ENCODE measurements at regions not wholly inside any gene's neighbourhood (a gene's known extent, or its start where the extent isn't known, plus 50 kb on each side); places are given as distances from the start of the nearest gene placed in this dataset.

DNA sequence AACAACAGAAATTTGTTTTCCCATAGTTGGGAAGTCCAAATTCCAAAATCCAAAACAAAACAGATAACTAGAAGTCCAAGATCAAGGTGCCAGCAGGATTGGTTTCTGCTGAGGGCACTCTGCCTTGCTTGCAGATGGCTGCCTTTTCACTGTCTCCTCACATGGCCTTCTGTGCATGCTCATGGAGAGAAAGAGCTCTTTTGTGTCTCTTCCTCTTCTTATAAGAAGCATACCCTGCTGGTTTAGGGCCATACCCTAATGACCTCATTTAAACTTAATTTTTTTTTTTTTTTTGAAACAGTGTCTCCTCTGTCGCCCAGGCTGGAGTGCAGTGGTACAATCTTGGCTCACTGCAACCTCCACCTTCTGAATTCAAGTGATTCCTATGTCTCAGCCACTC, 1974.1 kb upstream of the PCDH20 start:
- Histone ChIP-seq H3K79me2 (no peaks in the 10 kb centered on the region), H4K20me1 (ENCODE audit: insufficient read depth, poor library complexity, severe bottlenecking) (no peaks in the 10 kb centered on the region), H3K36me3 (replicated peaks; ENCODE audit: insufficient read depth, low read depth) (no peaks in the 10 kb centered on the region), H3K27me3 (no peaks in the 10 kb centered on the region), H3K9me2 (replicated peaks; ENCODE audit: insufficient read depth) (no peaks in the 10 kb centered on the region), H3K4me3 (no peak overlapping the region), H3K4me1 (ENCODE audit: insufficient read depth) (no peaks in the 10 kb centered on the region), H3K9me3 (ENCODE audit: low read depth) (no peaks in the 10 kb centered on the region), H3K4me2 (no peak overlapping the region), H3K27ac (no peak overlapping the region), H2AFZ (no peak overlapping the region)
- WGBS (ENCODE audit: low lambda C conversion rate, missing lambda C conversion rate), result 100% methylated on average over 1 of the region's 1 CpG
- TF ChIP-seq EZH2 (IDR thresholded peaks at IDR 0.05; ENCODE audit: borderline replicate concordance) (no peak), EZH2phosphoT487 (IDR thresholded peaks at IDR 0.05; ENCODE audit: low read depth, severe bottlenecking, unreplicated experiment) (no peak)
- TF ChIP-seq, protein P1, sequence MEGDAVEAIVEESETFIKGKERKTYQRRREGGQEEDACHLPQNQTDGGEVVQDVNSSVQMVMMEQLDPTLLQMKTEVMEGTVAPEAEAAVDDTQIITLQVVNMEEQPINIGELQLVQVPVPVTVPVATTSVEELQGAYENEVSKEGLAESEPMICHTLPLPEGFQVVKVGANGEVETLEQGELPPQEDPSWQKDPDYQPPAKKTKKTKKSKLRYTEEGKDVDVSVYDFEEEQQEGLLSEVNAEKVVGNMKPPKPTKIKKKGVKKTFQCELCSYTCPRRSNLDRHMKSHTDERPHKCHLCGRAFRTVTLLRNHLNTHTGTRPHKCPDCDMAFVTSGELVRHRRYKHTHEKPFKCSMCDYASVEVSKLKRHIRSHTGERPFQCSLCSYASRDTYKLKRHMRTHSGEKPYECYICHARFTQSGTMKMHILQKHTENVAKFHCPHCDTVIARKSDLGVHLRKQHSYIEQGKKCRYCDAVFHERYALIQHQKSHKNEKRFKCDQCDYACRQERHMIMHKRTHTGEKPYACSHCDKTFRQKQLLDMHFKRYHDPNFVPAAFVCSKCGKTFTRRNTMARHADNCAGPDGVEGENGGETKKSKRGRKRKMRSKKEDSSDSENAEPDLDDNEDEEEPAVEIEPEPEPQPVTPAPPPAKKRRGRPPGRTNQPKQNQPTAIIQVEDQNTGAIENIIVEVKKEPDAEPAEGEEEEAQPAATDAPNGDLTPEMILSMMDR (IDR thresholded peaks at IDR 0.05; ENCODE audit: poor library complexity), result no peak
- DNase-seq (ENCODE audit: low spot score), result no peak

DNA sequence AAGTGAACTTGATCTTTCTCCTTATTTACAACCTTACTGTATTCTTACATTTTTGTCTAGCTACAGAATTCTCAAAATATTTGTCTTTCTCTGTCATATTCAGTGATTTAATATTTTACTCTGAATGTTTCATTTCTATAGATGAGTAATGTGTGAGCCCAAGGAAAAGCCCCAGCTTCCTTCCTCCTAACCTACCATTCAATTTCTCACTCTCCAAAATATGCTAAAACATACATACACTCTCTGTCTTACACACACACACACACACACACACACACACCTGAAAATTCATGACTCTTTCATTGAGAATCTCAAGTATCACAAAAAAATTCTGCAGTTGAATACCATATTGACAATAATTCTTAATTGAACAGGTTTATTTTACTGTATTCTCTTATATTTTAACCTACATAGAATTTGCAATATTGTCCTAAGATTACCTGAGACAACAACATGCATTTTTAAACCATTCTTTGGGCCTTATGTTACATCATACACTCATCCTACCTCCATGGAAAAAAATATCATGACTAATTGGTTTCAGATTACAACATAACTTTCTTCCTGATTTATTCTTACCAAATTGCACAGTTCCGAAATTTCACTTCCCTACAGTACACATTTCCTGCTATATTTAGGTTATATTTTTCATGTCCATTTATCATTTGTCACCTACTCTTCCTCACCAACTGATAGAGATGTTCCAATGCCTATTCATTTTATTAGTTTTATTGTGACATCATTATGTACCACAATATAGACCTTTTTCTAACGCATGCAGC, 1965.6 kb upstream of the PCDH20 start:
- H3K9me2 ChIP-seq (replicated peaks; ENCODE audit: insufficient read depth), result no peaks in the 10 kb centered on the region
- H3K4me3 ChIP-seq, result no peak overlapping the region
- no peaks in the 10 kb centered on the region for H3K79me2 ChIP-seq
- TF ChIP-seq EZH2phosphoT487 (IDR thresholded peaks at IDR 0.05; ENCODE audit: low read depth, severe bottlenecking, unreplicated experiment) (no peak), EZH2 (IDR thresholded peaks at IDR 0.05; ENCODE audit: borderline replicate concordance) (no peak)
- TF ChIP-seq, protein P1 (IDR thresholded peaks at IDR 0.05; ENCODE audit: poor library complexity), result no peak
- WGBS (ENCODE audit: low lambda C conversion rate, missing lambda C conversion rate), result 91% methylated on average over 2 of the region's 2 CpGs
- H3K27me3 ChIP-seq, result no peaks in the 10 kb centered on the region
- no peaks in the 10 kb centered on the region for H3K4me1 ChIP-seq (ENCODE audit: insufficient read depth)
- H3K27ac ChIP-seq, result no peak overlapping the region
- DNase-seq (ENCODE audit: low spot score), result no peak
- no peaks in the 10 kb centered on the region for H3K9me3 ChIP-seq (ENCODE audit: low read depth)
- H4K20me1 ChIP-seq (ENCODE audit: insufficient read depth, poor library complexity, severe bottlenecking), result no peaks in the 10 kb centered on the region
- H2AFZ ChIP-seq, result no peak overlapping the region
- no peaks in the 10 kb centered on the region for H3K36me3 ChIP-seq (replicated peaks; ENCODE audit: insufficient read depth, low read depth)
- H3K4me2 ChIP-seq, result no peak overlapping the region

DNA sequence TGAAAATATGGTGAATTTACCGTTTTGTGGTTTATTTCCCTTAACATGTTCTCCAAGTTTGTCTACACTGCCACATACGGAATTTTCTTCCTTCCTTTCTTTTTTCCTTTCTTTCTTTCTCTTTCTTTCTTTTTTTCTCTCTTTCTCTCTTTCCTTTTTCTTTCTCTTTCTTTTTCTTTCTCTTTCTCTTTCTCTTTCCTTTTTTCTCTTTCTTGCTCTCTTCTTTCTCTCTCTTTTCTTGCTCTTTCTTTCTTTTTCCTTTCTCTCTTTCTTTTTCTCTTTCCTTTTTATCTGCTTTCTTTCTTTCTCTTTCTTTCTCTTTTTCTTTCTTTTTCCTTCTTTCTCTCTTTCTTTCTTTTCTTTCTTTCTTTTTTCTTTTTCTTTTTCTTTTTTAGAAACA, 1962.3 kb upstream of the PCDH20 start:
- TF ChIP-seq, protein P1 (IDR thresholded peaks at IDR 0.05; ENCODE audit: poor library complexity), result no peak
- TF ChIP-seq EZH2phosphoT487 (IDR thresholded peaks at IDR 0.05; ENCODE audit: low read depth, severe bottlenecking, unreplicated experiment) (no peak), EZH2 (IDR thresholded peaks at IDR 0.05; ENCODE audit: borderline replicate concordance) (no peak)
- Histone ChIP-seq H3K9me3 (ENCODE audit: low read depth) (no peaks in the 10 kb centered on the region), H3K9me2 (replicated peaks; ENCODE audit: insufficient read depth) (no peaks in the 10 kb centered on the region), H3K27me3 (no peaks in the 10 kb centered on the region), H3K4me3 (no peak overlapping the region), H3K4me1 (ENCODE audit: insufficient read depth) (no peaks in the 10 kb centered on the region), H3K36me3 (replicated peaks; ENCODE audit: insufficient read depth, low read depth) (no peaks in the 10 kb centered on the region), H4K20me1 (ENCODE audit: insufficient read depth, poor library complexity, severe bottlenecking) (no peaks in the 10 kb centered on the region), H2AFZ (no peak overlapping the region), H3K4me2 (no peak overlapping the region), H3K79me2 (no peaks in the 10 kb centered on the region), H3K27ac (no peak overlapping the region)
- WGBS (ENCODE audit: low lambda C conversion rate, missing lambda C conversion rate), result 81% methylated on average over 2 of the region's 2 CpGs
- no peak for DNase-seq (ENCODE audit: low spot score)

All from hepatocyte (in vitro differentiated cells).